ENCODE measurements at regions not wholly inside any gene's neighbourhood (a gene's known extent, or its start where the extent isn't known, plus 50 kb on each side); places are given as distances from the start of the nearest gene placed in this dataset.

DNA sequence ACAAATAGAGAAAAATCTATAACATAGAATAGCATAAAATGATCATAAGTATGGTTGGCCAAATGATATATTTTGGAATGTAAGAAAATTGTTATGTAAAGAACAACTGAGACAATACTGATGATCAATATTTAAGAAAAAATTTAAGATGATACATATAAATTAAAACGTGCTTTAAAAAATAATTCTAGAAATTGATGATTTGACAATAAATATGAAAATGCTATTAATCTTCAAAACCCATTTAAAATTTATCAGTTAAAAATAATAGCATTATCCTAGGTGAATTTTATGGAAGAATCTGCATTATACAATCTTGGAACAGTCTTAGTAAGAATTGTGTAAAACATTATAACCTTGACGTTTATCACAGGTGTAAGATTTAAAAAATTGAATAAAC is 95.1 kb upstream of the DACH1 start:
- Histone ChIP-seq H3F3A (ENCODE audit: insufficient read depth) (no peaks in the 10 kb centered on the region), H3K4me2 (ENCODE audit: low read depth, low read length, poor library complexity, severe bottlenecking) (no peak overlapping the region), H3K79me2 (ENCODE audit: insufficient read depth, low read length) (no peaks in the 10 kb centered on the region), H4K20me1 (ENCODE audit: low read depth, low read length) (no peaks in the 10 kb centered on the region), H2AFZ (ENCODE audit: low read depth, low read length, severe bottlenecking) (no peak overlapping the region), H3K27ac (ENCODE audit: low read depth, low read length) (no peak overlapping the region), H3K36me3 (ENCODE audit: low read length) (no peaks in the 10 kb centered on the region), H3K9me3 (ENCODE audit: insufficient read depth, low read length) (no peaks in the 10 kb centered on the region), H3K9me2 (replicated peaks; ENCODE audit: insufficient read depth, low read length) (no peaks in the 10 kb centered on the region), H3K27me3 (ENCODE audit: low read length) (no peaks in the 10 kb centered on the region), H3K9ac (ENCODE audit: low read length) (no peak overlapping the region), H3K4me3 (ENCODE audit: insufficient read depth, low read length, poor library complexity, severe bottlenecking) (no peak overlapping the region)
- TF ChIP-seq EZH2phosphoT487 (conservative IDR thresholded peaks at IDR 0.05; ENCODE audit: low read length), result no peak
- TF ChIP-seq, protein P1, sequence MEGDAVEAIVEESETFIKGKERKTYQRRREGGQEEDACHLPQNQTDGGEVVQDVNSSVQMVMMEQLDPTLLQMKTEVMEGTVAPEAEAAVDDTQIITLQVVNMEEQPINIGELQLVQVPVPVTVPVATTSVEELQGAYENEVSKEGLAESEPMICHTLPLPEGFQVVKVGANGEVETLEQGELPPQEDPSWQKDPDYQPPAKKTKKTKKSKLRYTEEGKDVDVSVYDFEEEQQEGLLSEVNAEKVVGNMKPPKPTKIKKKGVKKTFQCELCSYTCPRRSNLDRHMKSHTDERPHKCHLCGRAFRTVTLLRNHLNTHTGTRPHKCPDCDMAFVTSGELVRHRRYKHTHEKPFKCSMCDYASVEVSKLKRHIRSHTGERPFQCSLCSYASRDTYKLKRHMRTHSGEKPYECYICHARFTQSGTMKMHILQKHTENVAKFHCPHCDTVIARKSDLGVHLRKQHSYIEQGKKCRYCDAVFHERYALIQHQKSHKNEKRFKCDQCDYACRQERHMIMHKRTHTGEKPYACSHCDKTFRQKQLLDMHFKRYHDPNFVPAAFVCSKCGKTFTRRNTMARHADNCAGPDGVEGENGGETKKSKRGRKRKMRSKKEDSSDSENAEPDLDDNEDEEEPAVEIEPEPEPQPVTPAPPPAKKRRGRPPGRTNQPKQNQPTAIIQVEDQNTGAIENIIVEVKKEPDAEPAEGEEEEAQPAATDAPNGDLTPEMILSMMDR (IDR thresholded peaks at IDR 0.05; ENCODE audit: insufficient read depth, low read length, poor library complexity, severe bottlenecking), result no peak

DNA sequence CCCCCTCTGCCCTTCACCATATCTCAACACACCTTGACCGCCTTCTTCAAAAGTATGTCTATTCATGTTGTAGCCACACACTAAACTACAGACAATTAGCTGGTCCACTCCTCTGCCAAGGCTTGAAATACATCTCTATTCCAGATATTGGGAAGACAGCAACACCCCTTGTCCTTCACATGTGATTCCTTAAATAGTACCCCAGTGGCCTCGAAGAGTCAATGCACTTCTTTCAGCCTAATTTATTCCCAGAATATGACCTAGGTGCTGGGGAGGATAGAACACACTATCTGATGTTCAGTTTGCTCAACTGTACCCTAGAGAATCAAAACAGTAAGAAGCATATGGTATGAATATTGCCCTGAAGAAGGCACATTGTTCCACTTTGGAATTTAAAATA is 82.4 kb upstream of the DACH1 start:
- H3K9ac ChIP-seq (ENCODE audit: low read length), result no peak overlapping the region

DNA sequence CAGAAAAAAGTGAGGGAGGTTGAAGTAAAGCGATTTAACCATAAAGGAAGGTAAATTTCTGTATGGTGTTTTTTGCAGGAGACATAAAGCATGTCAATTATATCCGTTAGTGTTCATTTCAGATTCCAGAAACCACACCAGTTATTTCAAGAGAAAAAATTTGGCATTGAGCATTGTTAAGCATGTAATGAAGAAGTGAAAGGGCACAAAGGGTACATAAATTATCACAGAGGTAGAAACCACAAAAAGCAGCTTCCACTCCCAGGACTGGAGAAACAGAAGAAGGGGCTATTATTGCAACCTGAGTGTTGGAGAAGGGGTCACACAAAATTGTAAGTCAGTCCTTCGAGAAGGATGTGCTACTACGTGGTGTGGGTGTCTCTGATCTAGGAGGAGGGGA is 72.2 kb upstream of the DACH1 start:
- no peaks in the 10 kb centered on the region for H3F3A ChIP-seq (ENCODE audit: insufficient read depth)
- H4K20me1 ChIP-seq (ENCODE audit: low read depth, low read length), result no peaks in the 10 kb centered on the region
- no peaks in the 10 kb centered on the region for H3K36me3 ChIP-seq (ENCODE audit: low read length)
- H3K9me3 ChIP-seq (ENCODE audit: insufficient read depth, low read length), result no peaks in the 10 kb centered on the region
- H3K4me2 ChIP-seq (ENCODE audit: low read depth, low read length, poor library complexity, severe bottlenecking), result no peak overlapping the region
- no peaks in the 10 kb centered on the region for H3K27me3 ChIP-seq (ENCODE audit: low read length)
- TF ChIP-seq, protein P1 (IDR thresholded peaks at IDR 0.05; ENCODE audit: insufficient read depth, low read length, poor library complexity, severe bottlenecking), result no peak
- TF ChIP-seq EZH2phosphoT487 (conservative IDR thresholded peaks at IDR 0.05; ENCODE audit: low read length), result no peak
- H3K79me2 ChIP-seq (ENCODE audit: insufficient read depth, low read length), result no peaks in the 10 kb centered on the region
- H2AFZ ChIP-seq (ENCODE audit: low read depth, low read length, severe bottlenecking), result no peak overlapping the region
- no peak overlapping the region for H3K9ac ChIP-seq (ENCODE audit: low read length)
- no peak overlapping the region for H3K27ac ChIP-seq (ENCODE audit: low read depth, low read length)
- no peak overlapping the region for H3K4me3 ChIP-seq (ENCODE audit: insufficient read depth, low read length, poor library complexity, severe bottlenecking)
- H3K9me2 ChIP-seq (replicated peaks; ENCODE audit: insufficient read depth, low read length), result no peaks in the 10 kb centered on the region

More for the DNA sequence above, 82.4 kb upstream of the DACH1 start:
- Histone ChIP-seq H2AFZ (ENCODE audit: low read depth, low read length, severe bottlenecking) (no peak overlapping the region), H3K9me2 (replicated peaks; ENCODE audit: insufficient read depth, low read length) (no peaks in the 10 kb centered on the region), H3K27me3 (ENCODE audit: low read length) (no peaks in the 10 kb centered on the region), H3K36me3 (ENCODE audit: low read length) (no peaks in the 10 kb centered on the region; the same call in 1 of the 2 replicates), H4K20me1 (ENCODE audit: low read depth, low read length) (no peaks in the 10 kb centered on the region), H3F3A (ENCODE audit: insufficient read depth) (no peaks in the 10 kb centered on the region), H3K27ac (ENCODE audit: low read depth, low read length) (no peak overlapping the region), H3K79me2 (ENCODE audit: insufficient read depth, low read length) (no peaks in the 10 kb centered on the region), H3K4me3 (ENCODE audit: insufficient read depth, low read length, poor library complexity, severe bottlenecking) (no peak overlapping the region), H3K9me3 (ENCODE audit: insufficient read depth, low read length) (no peaks in the 10 kb centered on the region), H3K4me2 (ENCODE audit: low read depth, low read length, poor library complexity, severe bottlenecking) (no peak overlapping the region)
- TF ChIP-seq EZH2phosphoT487 (conservative IDR thresholded peaks at IDR 0.05; ENCODE audit: low read length), result no peak
- TF ChIP-seq, protein P1 (IDR thresholded peaks at IDR 0.05; ENCODE audit: insufficient read depth, low read length, poor library complexity, severe bottlenecking), result no peak

Data from SU-DHL-6 (cell line).